SK-N-SH (cell line): ENCODE measurements at regions not wholly inside any gene's neighbourhood (a gene's known extent, or its start where the extent isn't known, plus 50 kb on each side); places are given as distances from the start of the nearest gene placed in this dataset.

Experiments used
- CTCF ChIA-PET: fragments of 300-600, 350-600 bp; formaldehyde crosslinking; extraction: SDS; loops from one replicate; lab custom pipeline; 2021; lab: Yijun Ruan, JAX
- POLR2A ChIA-PET: fragments of 350-600 bp; sonication (Branson Sonifier 250); formaldehyde crosslinking; extraction: SDS; loops from one replicate; lab custom pipeline; 2020; ENCODE audit warnings: antibody characterized with exemption, inconsistent platforms; lab: Yijun Ruan, JAX
- DNase-seq: peaks from one replicate; pipeline ENCODE4 v3.0.0; 2012
- H2AFZ ChIP-seq: fragments of 200-600 bp; sonication (generic); 2 replicates; pipeline ENCODE4 v1.8.1; 2016; ENCODE audit warnings: antibody characterized with exemption, mild to moderate bottlenecking, low read depth
- H3F3A ChIP-seq: fragments of 200-600 bp; sonication (generic); replicated peaks from 2 replicates; pipeline ENCODE3; 2016; ENCODE audit warnings: antibody characterized with exemption, mild to moderate bottlenecking; ENCODE audit not compliant: insufficient read depth
- H3K27ac ChIP-seq, 2 experiments: fragments of 200-500 bp in 1 of 2; fragments of 200-600 bp in 1 of 2; sonication (Bioruptor generic) in 1 of 2; sonication (generic), shearing (Covaris generic) in 1 of 2; 2 replicates each; pipeline versions ENCODE4 v1.5.1 to v1.6.1; 2014 to 2016; ENCODE audit warnings: low read depth in 2 of 2, inconsistent platforms in 1 of 2, low read length in 1 of 2, mild to moderate bottlenecking in 1 of 2, mixed read lengths in 1 of 2
- H3K27me3 ChIP-seq: fragments of 200-600 bp; sonication (generic), shearing (Covaris generic); 2 replicates; pipeline ENCODE4 v1.6.1; 2016; ENCODE audit warnings: mixed run types; ENCODE audit not compliant: insufficient read depth
- H3K36me3 ChIP-seq, 2 experiments: fragments of 200-500 bp in 1 of 2; fragments of 200-600 bp in 1 of 2; sonication (Bioruptor generic) in 1 of 2; sonication (generic) in 1 of 2; replicated peaks in 1 of 2; 2 replicates each; pipeline versions ENCODE3 to v1.5.1; 2014 to 2016; ENCODE audit warnings: low read length in 1 of 2, mild to moderate bottlenecking in 1 of 2; ENCODE audit not compliant: insufficient read depth in 2 of 2, control insufficient read depth in 1 of 2
- H3K4me1 ChIP-seq, 2 experiments: fragments of 200-500 bp in 1 of 2; fragments of 200-600 bp in 1 of 2; sonication (Bioruptor generic) in 1 of 2; sonication (generic), shearing (Covaris generic) in 1 of 2; 2 replicates each; pipeline versions ENCODE4 v1.5.1 to v1.6.1; 2014 to 2016; ENCODE audit warnings: low read depth in 1 of 2, low read length in 1 of 2, mixed run types in 1 of 2; ENCODE audit not compliant: insufficient read depth in 2 of 2, control insufficient read depth in 1 of 2
- H3K4me2 ChIP-seq: fragments of 200-600 bp; sonication (generic), shearing (Covaris generic); 2 replicates; pipeline ENCODE4 v1.6.1; 2017; ENCODE audit warnings: mixed run types
- H3K4me3 ChIP-seq, 2 experiments: fragments of 200-500 bp in 1 of 2; fragments of 200-600 bp in 1 of 2; sonication (Bioruptor generic) in 1 of 2; sonication (generic), shearing (Covaris generic) in 1 of 2; 2 replicates each; pipeline versions ENCODE4 v1.5.1 to v1.8.1; 2014 to 2016; ENCODE audit warnings: low read depth in 2 of 2, inconsistent platforms in 1 of 2, low read length in 1 of 2, mild to moderate bottlenecking in 1 of 2, mixed read lengths in 1 of 2, moderate library complexity in 1 of 2
- H3K79me2 ChIP-seq: fragments of 200-600 bp; sonication (generic); 2 replicates; pipeline ENCODE4 v1.8.1; 2017; ENCODE audit warnings: mild to moderate bottlenecking; ENCODE audit not compliant: insufficient read depth
- H3K9ac ChIP-seq: fragments of 200-600 bp; sonication (generic); 2 replicates; pipeline ENCODE4 v1.6.1; 2017; ENCODE audit warnings: mixed run types
- H3K9me2 ChIP-seq: fragments of 200-600 bp; sonication (generic); 2 replicates; pipeline ENCODE4 v1.6.1; 2017; ENCODE audit warnings: mixed run types
- H3K9me3 ChIP-seq: fragments of 200-600 bp; sonication (generic); 2 replicates; pipeline ENCODE4 v1.6.1; 2017; ENCODE audit warnings: mixed run types, mild to moderate bottlenecking, moderate library complexity
- H4K20me1 ChIP-seq: fragments of 200-600 bp; sonication (generic); 2 replicates; pipeline ENCODE4 v1.6.1; 2017; ENCODE audit warnings: mild to moderate bottlenecking, mixed run types; ENCODE audit not compliant: insufficient read depth
- EZH2phosphoT487 ChIP-seq: fragments of 200-600 bp; sonication (generic); IDR thresholded peaks from 2 replicates; pipeline ENCODE4 v1.6.1; 2017; ENCODE audit warnings: low read depth, mixed run types, mild to moderate bottlenecking, antibody characterized with exemption, moderate library complexity, borderline replicate concordance
- FOSL2 ChIP-seq: IDR thresholded peaks from 2 replicates; pipeline ENCODE4 v1.4.0; 2012; ENCODE audit warnings: low read depth, mild to moderate bottlenecking, moderate library complexity, borderline replicate concordance
- FOXJ3 ChIP-seq: sonication (generic); formaldehyde crosslinking; IDR thresholded peaks from 2 replicates; pipeline ENCODE4 v1.5.1; 2020; ENCODE audit warnings: mild to moderate bottlenecking, missing genetic modification reagents
- FOXM1 ChIP-seq: IDR thresholded peaks from 2 replicates; pipeline ENCODE4 v1.4.0; 2012; ENCODE audit warnings: low read depth, mild to moderate bottlenecking
- GABPA ChIP-seq: IDR thresholded peaks from 2 replicates; pipeline ENCODE4 v1.4.0; 2012; ENCODE audit warnings: low read depth, mild to moderate bottlenecking
- GATA2 ChIP-seq: sonication (generic); formaldehyde crosslinking; IDR thresholded peaks from 2 replicates; pipeline ENCODE4 v1.5.0; 2020; ENCODE audit warnings: mild to moderate bottlenecking, missing genetic modification reagents
- MEF2A ChIP-seq: IDR thresholded peaks from 2 replicates; pipeline ENCODE4 v1.4.0; 2012; ENCODE audit warnings: low read depth, borderline replicate concordance
- NFIC ChIP-seq: IDR thresholded peaks from 2 replicates; pipeline ENCODE4 v1.4.0; 2012; ENCODE audit warnings: borderline replicate concordance
- POLR2AphosphoS5 ChIP-seq: IDR thresholded peaks from 2 replicates; pipeline ENCODE4 v1.6.1; 2012; ENCODE audit warnings: low read depth, low read length
- RCOR1 ChIP-seq: fragments of 150-350 bp; IDR thresholded peaks from 2 replicates; pipeline ENCODE4 v1.6.1; 2017; ENCODE audit warnings: antibody characterized with exemption, low read length
- TCF12 ChIP-seq: IDR thresholded peaks from 2 replicates; pipeline ENCODE4 v1.4.0; 2012
- TEAD4 ChIP-seq: IDR thresholded peaks from 2 replicates; pipeline ENCODE4 v1.4.0; 2012; ENCODE audit warnings: mild to moderate bottlenecking, borderline replicate concordance; ENCODE audit not compliant: insufficient read depth
- USF2 ChIP-seq: fragments of 150-350 bp; IDR thresholded peaks from 2 replicates; pipeline ENCODE4 v1.6.1; 2017; ENCODE audit warnings: antibody characterized with exemption, low read length, low read depth, borderline replicate concordance
- YY1 ChIP-seq: IDR thresholded peaks from 2 replicates; pipeline ENCODE4 v1.4.0; 2012; ENCODE audit warnings: low read depth, mild to moderate bottlenecking
- ZBTB33 ChIP-seq: IDR thresholded peaks from 2 replicates; pipeline ENCODE4 v1.4.0; 2012; ENCODE audit warnings: low read depth, borderline replicate concordance
- WGBS: methylation state at CpG from one replicate; pipeline ENCODE4 v1.1.6; 2017; ENCODE audit warnings: low lambda C conversion rate; 5-methylcytosine and 5-hydroxymethylcytosine counted together
- TF ChIP-seq, protein P1 (sequence below): IDR thresholded peaks from 2 replicates; pipeline ENCODE4; 2012
- TF ChIP-seq, protein P2 (sequence below): IDR thresholded peaks from 2 replicates; pipeline ENCODE4 v1.4.0; 2012; ENCODE audit warnings: low read depth

DNA sequence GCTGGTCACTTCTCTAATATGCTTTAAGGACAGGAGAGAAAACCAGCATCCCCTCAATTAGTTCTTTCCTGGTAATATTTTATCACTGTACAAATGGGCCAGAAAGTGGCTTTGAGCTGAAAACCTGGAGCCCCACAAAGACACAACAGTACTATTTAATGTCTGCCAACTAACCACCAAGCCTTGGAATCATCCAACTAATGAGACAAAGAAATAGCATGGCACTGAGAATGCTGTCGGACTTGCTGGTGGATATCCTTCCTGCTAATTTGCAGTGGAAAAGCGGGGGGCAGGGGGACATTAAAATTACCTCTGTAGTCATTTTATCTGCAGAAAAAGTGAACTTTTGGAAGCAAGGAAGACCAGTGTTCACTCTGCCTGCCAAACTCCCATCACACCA lies 288.5 kb downstream of the KBTBD8 start:
- Histone ChIP-seq H3K4me3 (no peak overlapping the region), H3K79me2 (no peaks in the 10 kb centered on the region), H3K9me3 (no peaks in the 10 kb centered on the region), H3K4me1 (no peaks in the 10 kb centered on the region), H2AFZ (no peak overlapping the region), H3K4me2 (no peak overlapping the region), H3K36me3 (no peaks in the 10 kb centered on the region), H3K9me2 (no peaks in the 10 kb centered on the region), H3K27ac (no peak overlapping the region), H3K27me3 (no peaks in the 10 kb centered on the region), H3F3A (no peaks in the 10 kb centered on the region), H4K20me1 (no peaks in the 10 kb centered on the region), H3K9ac (no peak overlapping the region)
- TF ChIP-seq EZH2phosphoT487, result no peak
- TF ChIP-seq GABPA, result no peak
- TF ChIP-seq FOXM1, result no peak
- TF ChIP-seq, protein P1, sequence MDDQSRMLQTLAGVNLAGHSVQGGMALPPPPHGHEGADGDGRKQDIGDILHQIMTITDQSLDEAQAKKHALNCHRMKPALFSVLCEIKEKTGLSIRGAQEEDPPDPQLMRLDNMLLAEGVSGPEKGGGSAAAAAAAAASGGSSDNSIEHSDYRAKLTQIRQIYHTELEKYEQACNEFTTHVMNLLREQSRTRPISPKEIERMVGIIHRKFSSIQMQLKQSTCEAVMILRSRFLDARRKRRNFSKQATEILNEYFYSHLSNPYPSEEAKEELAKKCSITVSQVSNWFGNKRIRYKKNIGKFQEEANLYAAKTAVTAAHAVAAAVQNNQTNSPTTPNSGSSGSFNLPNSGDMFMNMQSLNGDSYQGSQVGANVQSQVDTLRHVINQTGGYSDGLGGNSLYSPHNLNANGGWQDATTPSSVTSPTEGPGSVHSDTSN, result no peak
- TF ChIP-seq RCOR1, result no peak
- TF ChIP-seq POLR2AphosphoS5, result no peak
- no peak for TF ChIP-seq GATA2
- no peak for TF ChIP-seq YY1
- TF ChIP-seq, protein P2, sequence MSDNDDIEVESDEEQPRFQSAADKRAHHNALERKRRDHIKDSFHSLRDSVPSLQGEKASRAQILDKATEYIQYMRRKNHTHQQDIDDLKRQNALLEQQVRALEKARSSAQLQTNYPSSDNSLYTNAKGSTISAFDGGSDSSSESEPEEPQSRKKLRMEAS, result no peak
- CTCF ChIA-PET, result no interaction called here
- no peak for DNase-seq
- POLR2A ChIA-PET, result no interaction called here
- 10% methylated on average over 2 of the region's 2 CpGs for WGBS

DNA sequence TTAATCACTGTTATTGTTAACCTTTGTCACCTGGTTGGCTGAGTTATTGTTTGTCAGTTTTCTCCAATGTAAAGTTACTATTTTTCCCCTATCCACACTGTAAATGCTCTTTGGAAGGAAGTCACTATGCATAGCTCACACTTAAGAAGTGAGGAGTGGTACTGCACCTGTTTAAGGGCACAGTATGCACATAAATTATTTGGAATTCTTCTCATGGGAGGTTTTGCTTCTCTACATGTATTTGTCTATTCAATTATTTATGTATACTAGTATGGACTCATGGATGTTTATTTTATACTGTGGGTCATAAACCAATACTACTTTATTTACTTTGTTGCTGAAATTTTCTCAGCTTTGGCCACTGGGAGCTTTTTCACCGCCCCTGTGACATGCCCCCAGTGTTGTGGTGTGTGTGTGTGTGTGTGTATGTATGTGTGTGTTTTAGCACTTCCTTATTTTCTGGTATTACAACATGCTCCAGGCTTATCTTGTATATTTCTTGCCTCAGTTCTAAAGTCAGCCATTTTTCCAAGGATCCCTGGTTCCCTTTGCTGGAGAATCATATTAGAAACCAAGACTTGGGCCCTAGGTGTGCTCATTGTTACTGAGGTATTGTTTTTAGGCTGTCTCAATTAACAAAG lies 290.5 kb downstream of the KBTBD8 start:
- Histone ChIP-seq H3K27me3 (no peaks in the 10 kb centered on the region), H3K4me2 (no peak overlapping the region), H3F3A (no peaks in the 10 kb centered on the region), H3K9me3 (no peaks in the 10 kb centered on the region), H3K4me1 (no peaks in the 10 kb centered on the region), H3K4me3 (no peak overlapping the region), H3K9me2 (no peaks in the 10 kb centered on the region), H4K20me1 (no peaks in the 10 kb centered on the region), H3K27ac (no peak overlapping the region), H2AFZ (no peak overlapping the region), H3K36me3 (no peaks in the 10 kb centered on the region), H3K79me2 (no peaks in the 10 kb centered on the region), H3K9ac (no peak overlapping the region)
- no peak for TF ChIP-seq FOSL2
- TF ChIP-seq, protein P2, result no peak
- no peak for TF ChIP-seq MEF2A
- TF ChIP-seq ZBTB33, result no peak
- no peak for TF ChIP-seq FOXJ3 (CRISPR knock-in tag)
- TF ChIP-seq USF2, result no peak
- no peak for TF ChIP-seq POLR2AphosphoS5
- no peak for TF ChIP-seq TCF12
- TF ChIP-seq GATA2, result no peak
- TF ChIP-seq RCOR1, result no peak
- TF ChIP-seq GABPA, result no peak
- no peak for TF ChIP-seq NFIC
- TF ChIP-seq TEAD4, result no peak
- WGBS, result 0% methylated on average over 1 of the region's 1 CpG
- POLR2A ChIA-PET, result no interaction called here
- CTCF ChIA-PET, result no interaction called here
- no peak for DNase-seq
